Keratinocyte (primary cell): ENCODE measurements at regions not wholly inside any gene's neighbourhood (a gene's known extent, or its start where the extent isn't known, plus 50 kb on each side); places are given as distances from the start of the nearest gene placed in this dataset.

Source experiments
- DNase-seq: peaks from one replicate; pipeline ENCODE4 v3.0.0-alpha.2; 2011; ENCODE audit warnings: low read depth, missing footprints, low spot score
- FAIRE-seq: peaks from 2 replicates; lab custom pipeline; 2011; peaks lifted over from hg19 to GRCh38; lab: Jason Lieb, UNC
- H2AFZ ChIP-seq: 2 replicates; pipeline ENCODE4 v1.6.0; 2012; ENCODE audit warnings: low read length, control low read depth, inconsistent platforms; ENCODE audit not compliant: control insufficient read depth
- H3K27ac ChIP-seq: 2 replicates; pipeline ENCODE4 v1.5.1; 2011; ENCODE audit warnings: low read length; ENCODE audit not compliant: control insufficient read depth, insufficient read depth
- H3K27me3 ChIP-seq: 3 replicates; pipeline ENCODE4 v1.6.0; 2011; ENCODE audit warnings: low read length; ENCODE audit not compliant: control insufficient read depth, insufficient read depth; ENCODE audit errors: extremely low read depth
- H3K36me3 ChIP-seq, 2 experiments: 2 replicates in 1 of 2; 3 replicates in 1 of 2; pipeline ENCODE4 v1.5.1; 2011; ENCODE audit warnings: low read length in 2 of 2, mild to moderate bottlenecking in 1 of 2; ENCODE audit not compliant: control insufficient read depth in 2 of 2, insufficient read depth in 2 of 2; ENCODE audit errors: extremely low read depth in 1 of 2
- H3K4me1 ChIP-seq: 3 replicates; pipeline ENCODE4 v1.5.1; 2011; ENCODE audit warnings: low read length; ENCODE audit not compliant: control insufficient read depth, insufficient read depth; ENCODE audit errors: extremely low read depth
- H3K4me2 ChIP-seq: 3 replicates; pipeline ENCODE4 v1.6.0; 2011; ENCODE audit warnings: low read depth, low read length; ENCODE audit not compliant: control insufficient read depth, insufficient read depth; ENCODE audit errors: extremely low read depth
- H3K4me3 ChIP-seq, 3 experiments: fragments of 200-600 bp in 1 of 3; sonication (generic) in 1 of 3; 2 replicates in 2 of 3; 3 replicates in 1 of 3; pipeline ENCODE4 v1.5.1; 2011 to 2016; ENCODE audit warnings: low read length in 3 of 3, mild to moderate bottlenecking in 3 of 3, control low read depth in 2 of 3, inconsistent platforms in 1 of 3, low read depth in 1 of 3, mixed read lengths in 1 of 3, mixed run types in 1 of 3, moderate library complexity in 1 of 3; ENCODE audit not compliant: control insufficient read depth in 2 of 3, insufficient read depth in 2 of 3; ENCODE audit errors: extremely low read depth in 1 of 3
- H3K79me2 ChIP-seq: 2 replicates; pipeline ENCODE4 v1.6.0; 2012; ENCODE audit warnings: low read length; ENCODE audit not compliant: control insufficient read depth, insufficient read depth
- H3K9ac ChIP-seq: 3 replicates; pipeline ENCODE4 v1.6.0; 2011; ENCODE audit warnings: low read length; ENCODE audit not compliant: control insufficient read depth, insufficient read depth; ENCODE audit errors: extremely low read depth
- H3K9me1 ChIP-seq: 3 replicates; pipeline ENCODE4 v1.6.0; 2011; ENCODE audit warnings: low read length; ENCODE audit not compliant: control insufficient read depth, insufficient read depth; ENCODE audit errors: extremely low read depth
- H3K9me3 ChIP-seq: 2 replicates; pipeline ENCODE4 v1.5.1; 2012; ENCODE audit warnings: low read depth, low read length; ENCODE audit not compliant: control insufficient read depth
- H4K20me1 ChIP-seq: 3 replicates; pipeline ENCODE4 v1.6.0; 2011; ENCODE audit warnings: low read length; ENCODE audit not compliant: control insufficient read depth, insufficient read depth; ENCODE audit errors: extremely low read depth
- CTCF ChIP-seq, 3 experiments: IDR thresholded peaks in 1 of 3; conservative IDR thresholded peaks in 1 of 3; optimal IDR thresholded peaks in 1 of 3; 2 replicates in 2 of 3; 3 replicates in 1 of 3; pipeline versions ENCODE3 to v1.5.1; 2011; ENCODE audit warnings: low read length in 3 of 3, mild to moderate bottlenecking in 3 of 3, moderate library complexity in 2 of 3, control low read depth in 1 of 3, inconsistent platforms in 1 of 3; ENCODE audit not compliant: insufficient read depth in 2 of 3; ENCODE audit errors: extremely low read depth in 1 of 3
- EZH2 ChIP-seq: IDR thresholded peaks from one replicate; pipeline ENCODE4 v1.6.1; 2012; ENCODE audit warnings: inconsistent platforms, mild to moderate bottlenecking, low read length, moderate library complexity
- dilution Hi-C: fragments of 300-500 bp; cut with MboI; formaldehyde crosslinking; loops from one replicate; pipeline ENCODE4 v1.7.0; 2020; ENCODE audit warnings: low sequenced_read_pairs; ENCODE audit not compliant: extremely low pct_ligation_motif_present

GRCh38 chr22:47282366-47282765 is 519.9 kb downstream of the TBC1D22A start:
- no peaks in the 10 kb centered on the region for H3K36me3 ChIP-seq
- FAIRE-seq, result no peak
- dilution Hi-C loops, result no loop called here
- no peak overlapping the region for H3K9ac ChIP-seq
- H2AFZ ChIP-seq, result no peak overlapping the region
- no peak overlapping the region for H3K27ac ChIP-seq
- no peak overlapping the region for H3K4me3 ChIP-seq
- peaks cover 2% of the 10 kb centered on the region for H3K9me3 ChIP-seq
- H3K4me1 ChIP-seq, result no peaks in the 10 kb centered on the region
- no peaks in the 10 kb centered on the region for H4K20me1 ChIP-seq
- H3K9me1 ChIP-seq, result no peaks in the 10 kb centered on the region
- H3K27me3 ChIP-seq, result peaks cover 9% of the 10 kb centered on the region
- TF ChIP-seq EZH2 (no peak), CTCF (optimal IDR thresholded peaks at IDR 0.05 in 1 of 3, IDR thresholded peaks at IDR 0.05 in 1 of 3, conservative IDR thresholded peaks at IDR 0.05 in 1 of 3; ENCODE audit: extremely low read depth in 1 of 3, insufficient read depth in 2 of 3, low read length in 3 of 3) (no peak)
- H3K4me2 ChIP-seq, result no peak overlapping the region
- no peaks in the 10 kb centered on the region for H3K79me2 ChIP-seq
- DNase-seq, result no peak

GRCh38 chr22:47281126-47282106 is 519.0 kb downstream of the TBC1D22A start:
- Histone ChIP-seq H3K9me1 (no peaks in the 10 kb centered on the region), H3K4me1 (no peaks in the 10 kb centered on the region), H3K4me3 (no peak overlapping the region), H4K20me1 (no peaks in the 10 kb centered on the region), H3K4me2 (no peak overlapping the region), H2AFZ (no peak overlapping the region), H3K9ac (no peak overlapping the region), H3K9me3 (no peaks in the 10 kb centered on the region), H3K79me2 (no peaks in the 10 kb centered on the region), H3K27ac (no peak overlapping the region), H3K36me3 (no peaks in the 10 kb centered on the region), H3K27me3 (peaks cover 9% of the 10 kb centered on the region)
- TF ChIP-seq CTCF (optimal IDR thresholded peaks at IDR 0.05 in 1 of 3, IDR thresholded peaks at IDR 0.05 in 1 of 3, conservative IDR thresholded peaks at IDR 0.05 in 1 of 3; ENCODE audit: extremely low read depth in 1 of 3, insufficient read depth in 2 of 3, low read length in 3 of 3), result no peak
- no peak for TF ChIP-seq EZH2
- no peak for DNase-seq
- dilution Hi-C loops, result no loop called here
- no peak for FAIRE-seq
